CD4-positive, alpha-beta memory T cell (primary cell): ENCODE measurements at regions not wholly inside any gene's neighbourhood (a gene's known extent, or its start where the extent isn't known, plus 50 kb on each side); places are given as distances from the start of the nearest gene placed in this dataset.

Source experiments
- CTCF ChIA-PET: fragments of 350-600 bp; sonication (Branson Sonifier 250); formaldehyde crosslinking; loops from one replicate; lab custom pipeline; 2021; ENCODE audit warnings: inconsistent platforms; ENCODE audit not compliant: partially characterized antibody; lab: Charles Lee
- POLR2A ChIA-PET: fragments of 350-600 bp; sonication (Branson Sonifier 250); formaldehyde crosslinking; loops from one replicate; lab custom pipeline; 2021; ENCODE audit not compliant: partially characterized antibody; lab: Charles Lee
- DNase-seq, 5 donors: peaks; one replicate each; pipeline versions ENCODE4 v3.0.0 to v3.0.0-alpha.2; 2020 to 2022; ENCODE audit warnings: mixed read lengths in 1 of 5
- H3K27ac ChIP-seq: one replicate; pipeline ENCODE4 v1.7.0; 2013; ENCODE audit warnings: low read depth, low read length
- H3K27me3 ChIP-seq: 2 replicates; pipeline ENCODE4 v1.7.0; 2013; ENCODE audit warnings: mild to moderate bottlenecking, low read length, moderate library complexity; ENCODE audit not compliant: insufficient read depth
- H3K36me3 ChIP-seq: 2 replicates; pipeline ENCODE4 v1.7.0; 2013; ENCODE audit warnings: mild to moderate bottlenecking, low read length, moderate library complexity; ENCODE audit not compliant: insufficient read depth
- H3K4me1 ChIP-seq: 2 replicates; pipeline ENCODE4 v1.7.0; 2013; ENCODE audit warnings: mild to moderate bottlenecking, low read length, moderate library complexity; ENCODE audit not compliant: insufficient read depth
- H3K4me3 ChIP-seq, 2 donors: one replicate each; pipeline ENCODE4 v1.7.0; 2013; ENCODE audit warnings: low read length in 2 of 2, mild to moderate bottlenecking in 1 of 2
- H3K9me3 ChIP-seq, 2 donors: one replicate each; pipeline ENCODE4 v1.7.0; 2013; ENCODE audit warnings: low read length in 2 of 2, control low read depth in 1 of 2; ENCODE audit not compliant: control insufficient read depth in 1 of 2
- H3K27ac Mint-ChIP-seq, 7 donors: one replicate each; pipeline ENCODE4 v1.8.0; 2020 to 2021; ENCODE audit warnings: mixed read lengths in 7 of 7, mild to moderate bottlenecking in 6 of 7, inconsistent platforms in 3 of 7, moderate library complexity in 3 of 7
- H3K27me3 Mint-ChIP-seq, 2 donors: one replicate each; pipeline ENCODE4 v1.8.0; 2020 to 2021; ENCODE audit warnings: mixed read lengths in 2 of 2
- H3K36me3 Mint-ChIP-seq, 2 donors: one replicate each; pipeline ENCODE4 v1.8.0; 2020 to 2021; ENCODE audit warnings: mixed read lengths in 2 of 2, inconsistent platforms in 1 of 2, mild to moderate bottlenecking in 1 of 2
- H3K4me1 Mint-ChIP-seq, 4 donors: one replicate each; pipeline ENCODE4 v1.8.0; 2020 to 2021; ENCODE audit warnings: mixed read lengths in 4 of 4, mild to moderate bottlenecking in 1 of 4
- H3K4me3 Mint-ChIP-seq, 8 donors: one replicate each; pipeline ENCODE4 v1.8.0; 2020 to 2021; ENCODE audit warnings: mixed read lengths in 8 of 8, mild to moderate bottlenecking in 7 of 8, moderate library complexity in 6 of 8, inconsistent platforms in 3 of 8
- H3K9me3 Mint-ChIP-seq, 8 donors: one replicate each; pipeline ENCODE4 v1.8.0; 2020 to 2021; ENCODE audit warnings: mixed read lengths in 8 of 8, mild to moderate bottlenecking in 5 of 8, inconsistent platforms in 3 of 8, moderate library complexity in 1 of 8
- intact Hi-C: fragments of 100-400 bp; cut with micrococcal nuclease; formaldehyde crosslinking; loops from one replicate; pipeline ENCODE4 v1.15.1; 2023

DNA sequence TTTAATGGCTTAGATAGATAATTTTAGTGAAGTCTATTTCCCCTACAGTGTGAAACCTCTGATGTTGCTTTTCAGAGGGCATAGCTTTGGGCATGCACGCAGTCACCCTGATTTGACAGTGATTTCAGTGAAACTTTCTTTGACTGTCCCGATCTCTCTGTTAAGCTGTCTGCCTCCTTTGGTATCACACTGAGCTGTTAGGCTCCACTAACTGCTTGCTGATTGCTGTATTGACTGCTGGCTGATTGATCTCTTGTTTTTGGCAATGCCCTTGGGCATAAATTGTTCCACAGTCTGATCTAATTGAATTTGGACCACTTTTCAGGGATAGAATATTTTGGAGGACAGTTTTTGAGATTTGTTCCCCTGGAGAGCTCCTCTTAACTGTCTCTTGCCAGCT lies 68.5 kb upstream of the CCDC54 start:
- DNase-seq, result no peak
- Histone ChIP-seq H3K27ac (no peak overlapping the region), H3K4me3 (no peak overlapping the region), H3K4me1 (no peaks in the 10 kb centered on the region), H3K27me3 (no peaks in the 10 kb centered on the region), H3K36me3 (no peaks in the 10 kb centered on the region), H3K9me3 (no peaks in the 10 kb centered on the region)
- H3K4me3 Mint-ChIP-seq, result no peak overlapping the region
- H3K27me3 Mint-ChIP-seq, result peaks cover 0 to 1% of the 10 kb centered on the region in 2 donors
- intact Hi-C loops, result no loop called here
- CTCF ChIA-PET, result no interaction called here
- H3K9me3 Mint-ChIP-seq, result peaks cover 0 to 2% (median 0%) of the 10 kb centered on the region in 8 donors
- POLR2A ChIA-PET, result no interaction called here
- H3K27ac Mint-ChIP-seq, result no peak overlapping the region
- H3K4me1 Mint-ChIP-seq, result no peaks in the 10 kb centered on the region
- H3K36me3 Mint-ChIP-seq, result no peaks in the 10 kb centered on the region

DNA sequence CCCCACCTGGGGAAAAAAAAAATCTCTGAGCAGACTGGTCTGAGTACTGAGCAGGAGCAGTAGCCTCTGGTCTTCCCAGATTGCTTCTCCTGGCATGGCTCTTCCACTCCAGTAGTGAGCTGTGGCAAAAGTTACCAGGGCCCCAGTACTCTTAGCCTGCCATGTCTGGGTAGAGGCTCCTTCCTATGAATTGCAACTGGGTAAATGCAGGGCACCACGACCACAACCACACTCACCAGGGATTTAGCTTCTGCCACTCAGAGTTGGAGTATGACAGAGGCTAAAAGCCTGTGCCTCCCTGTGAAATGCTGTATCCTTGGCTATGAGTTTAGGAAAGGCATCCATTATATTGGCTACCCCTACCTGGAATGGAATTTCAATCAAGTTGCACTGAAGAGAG lies 67.9 kb upstream of the CCDC54 start:
- DNase-seq, result no peak
- no peaks in the 10 kb centered on the region for H3K36me3 Mint-ChIP-seq
- Histone ChIP-seq H3K36me3 (no peaks in the 10 kb centered on the region), H3K4me3 (no peak overlapping the region), H3K9me3 (no peaks in the 10 kb centered on the region), H3K4me1 (no peaks in the 10 kb centered on the region), H3K27ac (no peak overlapping the region), H3K27me3 (no peaks in the 10 kb centered on the region)
- CTCF ChIA-PET, result no interaction called here
- H3K9me3 Mint-ChIP-seq, result no peaks in the 10 kb centered on the region
- H3K4me3 Mint-ChIP-seq, result no peak overlapping the region
- H3K4me1 Mint-ChIP-seq, result no peaks in the 10 kb centered on the region
- intact Hi-C loops, result no loop called here
- H3K27me3 Mint-ChIP-seq, result peaks cover 0 to 3% of the 10 kb centered on the region in 2 donors
- H3K27ac Mint-ChIP-seq, result no peak overlapping the region
- POLR2A ChIA-PET, result no interaction called here

DNA sequence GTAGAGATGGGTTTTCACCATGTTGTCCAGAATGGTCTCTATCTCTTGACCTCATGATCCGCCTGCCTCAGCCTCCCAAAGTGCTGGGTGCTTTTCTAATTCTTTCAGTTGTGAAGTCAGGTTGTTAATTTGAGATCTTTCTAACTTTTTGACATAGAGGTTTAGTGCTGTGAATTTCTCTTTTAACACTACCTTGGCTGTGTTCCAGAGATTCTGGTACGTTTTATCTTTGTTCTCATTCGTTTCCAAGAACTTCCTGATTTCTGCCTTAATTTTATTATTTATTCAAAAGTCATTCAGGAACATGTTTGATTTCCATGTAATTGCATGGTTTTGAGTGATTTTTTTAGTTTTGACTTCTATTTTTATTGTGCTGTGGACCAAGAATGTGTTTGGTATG lies 63.5 kb upstream of the CCDC54 start:
- H3K27me3 ChIP-seq, result no peaks in the 10 kb centered on the region
- H3K4me3 ChIP-seq, result no peak overlapping the region
- H3K36me3 Mint-ChIP-seq, result no peaks in the 10 kb centered on the region
- no peak overlapping the region for H3K27ac ChIP-seq
- H3K4me1 Mint-ChIP-seq, result no peaks in the 10 kb centered on the region
- peaks cover 7 to 13% of the 10 kb centered on the region in 2 donors for H3K27me3 Mint-ChIP-seq
- H3K4me3 Mint-ChIP-seq, result no peak overlapping the region
- H3K27ac Mint-ChIP-seq, result no peak overlapping the region
- H3K36me3 ChIP-seq, result no peaks in the 10 kb centered on the region
- ChIA-PET CTCF (no interaction called here), POLR2A (no interaction called here)
- intact Hi-C loops, result no loop called here
- no peaks in the 10 kb centered on the region for H3K9me3 ChIP-seq
- H3K9me3 Mint-ChIP-seq, result no peaks in the 10 kb centered on the region
- DNase-seq, result no peak
- H3K4me1 ChIP-seq, result no peaks in the 10 kb centered on the region

DNA sequence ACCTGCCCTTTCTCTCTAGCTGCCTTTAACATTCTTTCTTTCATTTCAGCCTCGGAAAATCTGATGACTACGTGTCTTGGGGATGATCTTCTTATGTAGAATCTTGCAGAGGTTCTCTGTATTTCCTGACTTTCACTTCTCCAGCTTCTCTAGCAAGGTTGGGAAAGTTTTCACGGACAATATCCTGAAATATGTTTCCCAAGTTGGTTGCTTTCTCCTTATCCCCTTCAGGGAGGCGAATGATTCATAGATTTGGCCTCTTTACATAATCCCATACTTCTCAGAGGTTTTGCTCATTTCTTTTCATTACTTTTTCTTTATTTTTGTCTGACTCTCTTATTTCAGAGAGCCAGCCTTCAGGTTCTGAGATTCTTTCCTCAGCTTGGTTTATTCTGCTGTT lies 62.1 kb upstream of the CCDC54 start:
- no peaks in the 10 kb centered on the region for H3K4me1 Mint-ChIP-seq
- no peak for DNase-seq

DNA sequence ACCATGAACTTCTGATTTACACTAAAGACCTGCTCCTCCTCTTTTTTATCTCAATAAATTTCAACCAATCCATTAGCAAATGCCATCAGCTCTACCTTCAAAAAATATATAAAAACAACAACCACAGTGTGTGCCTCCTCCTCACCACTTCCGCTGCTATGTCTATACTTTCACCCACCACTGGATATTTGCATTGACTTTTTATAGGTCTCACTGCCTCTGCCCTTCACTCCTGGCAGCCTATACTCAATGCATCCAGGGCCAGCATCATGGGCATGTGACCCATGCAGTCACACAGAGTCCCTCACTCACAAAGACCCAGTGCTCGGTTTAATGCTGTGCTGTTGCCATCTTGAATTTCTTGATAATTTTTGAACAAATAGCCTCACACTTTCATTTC lies 53.5 kb upstream of the CCDC54 start:
- Histone ChIP-seq H3K4me3 (no peak overlapping the region), H3K9me3 (no peaks in the 10 kb centered on the region), H3K36me3 (no peaks in the 10 kb centered on the region), H3K4me1 (no peaks in the 10 kb centered on the region), H3K27ac (no peak overlapping the region), H3K27me3 (peaks cover 4% of the 10 kb centered on the region)
- Mint-ChIP-seq H3K27me3 (no peaks in the 10 kb centered on the region), H3K4me1 (no peaks in the 10 kb centered on the region), H3K36me3 (no peaks in the 10 kb centered on the region), H3K27ac (no peak overlapping the region), H3K9me3 (no peaks in the 10 kb centered on the region), H3K4me3 (no peak overlapping the region)
- intact Hi-C loops, result no loop called here
- CTCF ChIA-PET, result interaction anchor here (1.0 to 1.1 kb wide), 2 partner anchors 52 to 97 kb away, joined by 3 read pairs; no protein-coding TSS in a partner anchor
- POLR2A ChIA-PET, result no interaction called here
- DNase-seq, result no peak

More for the DNA sequence above, 62.1 kb upstream of the CCDC54 start:
- Histone ChIP-seq H3K4me1 (no peaks in the 10 kb centered on the region), H3K4me3 (no peak overlapping the region), H3K27ac (no peak overlapping the region), H3K27me3 (no peaks in the 10 kb centered on the region), H3K9me3 (no peaks in the 10 kb centered on the region), H3K36me3 (no peaks in the 10 kb centered on the region)
- Mint-ChIP-seq H3K4me3 (no peak overlapping the region), H3K27me3 (peaks cover 7 to 13% of the 10 kb centered on the region in 2 donors), H3K27ac (no peak overlapping the region), H3K36me3 (no peaks in the 10 kb centered on the region), H3K9me3 (no peaks in the 10 kb centered on the region)
- intact Hi-C loops, result no loop called here
- POLR2A ChIA-PET, result no interaction called here
- CTCF ChIA-PET, result no interaction called here

DNA sequence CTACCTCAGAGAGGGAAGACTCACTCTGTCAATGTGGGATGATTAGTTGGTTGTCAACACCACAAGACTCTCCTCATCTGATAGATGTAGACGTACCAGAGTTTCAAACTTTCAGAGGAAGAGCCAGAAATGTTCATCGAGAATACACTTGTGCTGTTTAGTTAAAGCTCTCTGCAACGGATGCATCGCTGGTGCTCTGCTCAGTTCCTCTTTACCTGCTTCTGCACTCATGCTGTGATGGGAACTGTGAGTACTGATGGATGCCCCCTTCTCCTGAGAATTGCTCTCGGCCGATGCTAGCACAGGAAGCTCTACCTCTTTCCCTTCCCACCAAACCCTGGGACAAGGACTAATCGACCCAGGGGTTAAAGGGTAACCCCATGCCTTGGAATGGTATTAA lies 51.8 kb upstream of the CCDC54 start:
- H3K9me3 Mint-ChIP-seq, result no peaks in the 10 kb centered on the region
- Histone ChIP-seq H3K9me3 (no peaks in the 10 kb centered on the region), H3K27ac (no peak overlapping the region), H3K4me3 (no peak overlapping the region), H3K36me3 (no peaks in the 10 kb centered on the region), H3K4me1 (no peaks in the 10 kb centered on the region), H3K27me3 (peaks cover 4% of the 10 kb centered on the region)
- intact Hi-C loops, result no loop called here
- H3K36me3 Mint-ChIP-seq, result no peaks in the 10 kb centered on the region
- no peak for DNase-seq
- H3K27ac Mint-ChIP-seq, result no peak overlapping the region
- ChIA-PET POLR2A (no interaction called here), CTCF (no interaction called here)
- H3K4me1 Mint-ChIP-seq, result no peaks in the 10 kb centered on the region
- H3K27me3 Mint-ChIP-seq, result peaks cover 0 to 2% of the 10 kb centered on the region in 2 donors
- no peak overlapping the region for H3K4me3 Mint-ChIP-seq
